GM13976 (cell line): ENCODE measurements at regions not wholly inside any gene's neighbourhood (a gene's known extent, or its start where the extent isn't known, plus 50 kb on each side); places are given as distances from the start of the nearest gene placed in this dataset.
"Not testable (repeated sequence)": the region's sequence is repeated elsewhere in the genome, so short reads cannot be mapped to it uniquely, and the experiment has no call there.

Experiments used
- DNase-seq: peaks from one replicate; pipeline ENCODE4 v3.0.0; 2012; ENCODE audit warnings: low spot score
- CTCF ChIP-seq: IDR thresholded peaks from 2 replicates; pipeline ENCODE4 v1.5.1; 2012; ENCODE audit warnings: borderline replicate concordance, mild to moderate bottlenecking; ENCODE audit not compliant: insufficient read depth; ENCODE audit errors: extremely low read depth, missing control alignments, control extremely low read depth
- in situ Hi-C: fragments of 300-500 bp; cut with MboI; formaldehyde crosslinking; loops from one replicate; pipeline ENCODE4 v1.12.0; 2022; ENCODE audit warnings: low sequenced_read_pairs, mixed read lengths, inconsistent platforms; ENCODE audit not compliant: unreplicated experiment

- in situ Hi-C loops = no loop called here
- DNase-seq = no peak
- no peak for TF ChIP-seq CTCF
These were observed 647.0 kb upstream of the PCDH7 start for GRCh38 chr4:30073011-30073710.

- in situ Hi-C loops, DNase-seq: not testable (repeated sequence)
These were observed 627.6 kb upstream of the PCDH7 start for GRCh38 chr4:30092420-30093128.

GRCh38 chr4:30094887-30095286 lies 625.3 kb upstream of the PCDH7 start:
- DNase-seq = no peak
- in situ Hi-C loops = no loop called here
- TF ChIP-seq CTCF = no peak

- in situ Hi-C loops = no loop called here
- no peak for TF ChIP-seq CTCF
- no peak for DNase-seq
These were observed 616.7 kb upstream of the PCDH7 start for GRCh38 chr4:30103455-30103854.

- DNase-seq = no peak
- no peak for TF ChIP-seq CTCF
- in situ Hi-C loops = no loop called here
These were observed 603.8 kb upstream of the PCDH7 start for GRCh38 chr4:30116401-30116800.

- no peak for DNase-seq
- in situ Hi-C loops = no loop called here
- no peak for TF ChIP-seq CTCF
These were observed 602.7 kb upstream of the PCDH7 start for GRCh38 chr4:30117433-30117832.

GRCh38 chr4:30122711-30123110 lies 597.5 kb upstream of the PCDH7 start:
- in situ Hi-C loops = no loop called here
- DNase-seq = no peak
- TF ChIP-seq CTCF = no peak

- in situ Hi-C loops, DNase-seq: not testable (repeated sequence)
These were observed 595.5 kb upstream of the PCDH7 start for GRCh38 chr4:30124621-30125020.
